HG03066 (cell line): ENCODE measurements at regions not wholly inside any gene's neighbourhood (a gene's known extent, or its start where the extent isn't known, plus 50 kb on each side); places are given as distances from the start of the nearest gene placed in this dataset.

Experiments used
- ATAC-seq: cut with Tn5 transposase; IDR thresholded peaks from one replicate; pipeline ENCODE4 v1.9.1; 2021; ENCODE audit warnings: low read depth; ENCODE audit not compliant: unreplicated experiment

GRCh38 chr1:87437663-87438295 lies 109.1 kb downstream of the LMO4 start:
- peak; percentile 91 for ATAC-seq

- no peak for ATAC-seq
These were observed 111.1 kb downstream of the LMO4 start for GRCh38 chr1:87439821-87440220.

- peak; percentile 90 for ATAC-seq
These were observed 120.8 kb downstream of the LMO4 start for GRCh38 chr1:87449348-87449963.

- no peak for ATAC-seq
These were observed 121.5 kb downstream of the LMO4 start for GRCh38 chr1:87450136-87450535.

GRCh38 chr1:87450615-87451209 lies 122.0 kb downstream of the LMO4 start:
- no peak for ATAC-seq

- no peak for ATAC-seq
These were observed 122.7 kb downstream of the LMO4 start for GRCh38 chr1:87451229-87451920.

- ATAC-seq = no peak
These were observed 124.0 kb downstream of the LMO4 start for GRCh38 chr1:87452648-87453047.

- no peak for ATAC-seq
These were observed 128.7 kb downstream of the LMO4 start for GRCh38 chr1:87457408-87457807.

- ATAC-seq = no peak
These were observed 134.2 kb downstream of the LMO4 start for GRCh38 chr1:87462894-87463293.

GRCh38 chr1:87464022-87464490 lies 135.4 kb downstream of the LMO4 start:
- peak; percentile 60 for ATAC-seq

GRCh38 chr1:87466621-87467020 lies 137.9 kb downstream of the LMO4 start:
- no peak for ATAC-seq

- no peak for ATAC-seq
These were observed 144.0 kb downstream of the LMO4 start for GRCh38 chr1:87472716-87473115.

GRCh38 chr1:87473203-87473661 lies 144.6 kb downstream of the LMO4 start:
- no peak for ATAC-seq

- no peak for ATAC-seq
These were observed 145.4 kb downstream of the LMO4 start for GRCh38 chr1:87474098-87474497.

GRCh38 chr1:87478231-87478630 lies 149.6 kb downstream of the LMO4 start:
- ATAC-seq = no peak

GRCh38 chr1:87495147-87495546 lies 166.5 kb downstream of the LMO4 start:
- no peak for ATAC-seq

- ATAC-seq = no peak
These were observed 167.2 kb downstream of the LMO4 start for GRCh38 chr1:87495870-87496269.

GRCh38 chr1:87497380-87498203 lies 168.9 kb downstream of the LMO4 start:
- peak; percentile 65 for ATAC-seq

GRCh38 chr1:87501738-87502137 lies 173.1 kb downstream of the LMO4 start:
- no peak for ATAC-seq

- ATAC-seq = no peak
These were observed 176.8 kb downstream of the LMO4 start for GRCh38 chr1:87505391-87505983.
